ENCODE measurements at regions not wholly inside any gene's neighbourhood (a gene's known extent, or its start where the extent isn't known, plus 50 kb on each side); places are given as distances from the start of the nearest gene placed in this dataset.

DNA sequence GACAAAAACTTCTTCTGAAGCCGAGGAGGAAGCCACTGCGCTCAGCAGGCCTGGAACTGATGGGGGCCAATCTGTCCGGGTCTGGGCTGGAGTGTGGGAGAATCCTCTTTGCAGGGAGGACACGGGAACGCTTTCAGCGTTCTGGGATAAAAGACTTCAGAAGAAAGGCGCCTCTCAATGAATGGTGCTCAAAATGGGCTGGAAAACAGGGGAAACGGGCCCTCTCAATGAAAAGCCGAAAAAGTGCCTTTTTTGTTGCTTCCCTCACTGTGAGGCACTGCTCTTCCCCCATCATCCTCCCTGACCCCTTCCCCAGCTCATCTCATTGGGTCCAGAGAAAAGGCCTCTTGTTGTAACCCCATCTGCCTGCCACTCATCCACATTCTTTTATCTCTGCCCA, 119.5 kb upstream of the LRIG1 start:
- Histone ChIP-seq H3K9me3 (ENCODE audit: low read depth) (no peaks in the 10 kb centered on the region), H2AFZ (replicated peaks) (peak overlapping the region; percentile 83), H3K27ac (peak overlapping the region; percentile 94), H3K36me3 (no peaks in the 10 kb centered on the region), H3K4me2 (peak overlapping the region; percentile 64), H3K4me1 (peaks cover 34% of the 10 kb centered on the region), H4K20me1 (ENCODE audit: low read depth) (no peaks in the 10 kb centered on the region), H3K79me2 (ENCODE audit: low read depth) (no peaks in the 10 kb centered on the region), H3F3A (ENCODE audit: low read depth) (peaks cover 26% of the 10 kb centered on the region), H3K27me3 (no peaks in the 10 kb centered on the region), H3K4me3 (peak overlapping the region; percentile 2), H3K9ac (no peak overlapping the region)
- Mint-ChIP-seq H3K9me3 (peaks cover 3% of the 10 kb centered on the region), H3K4me3 (peak overlapping the region; percentile 52), H3K27ac (peak overlapping the region; percentile 96), H3K36me3 (no peaks in the 10 kb centered on the region), H3K27me3 (ENCODE audit: insufficient read depth, low read depth) (peaks cover 4% of the 10 kb centered on the region), H3K4me1 (peaks cover 38% of the 10 kb centered on the region)
- DNase-seq (ENCODE audit: low spot score): peak; percentile 59
- TF ChIP-seq, protein P1, sequence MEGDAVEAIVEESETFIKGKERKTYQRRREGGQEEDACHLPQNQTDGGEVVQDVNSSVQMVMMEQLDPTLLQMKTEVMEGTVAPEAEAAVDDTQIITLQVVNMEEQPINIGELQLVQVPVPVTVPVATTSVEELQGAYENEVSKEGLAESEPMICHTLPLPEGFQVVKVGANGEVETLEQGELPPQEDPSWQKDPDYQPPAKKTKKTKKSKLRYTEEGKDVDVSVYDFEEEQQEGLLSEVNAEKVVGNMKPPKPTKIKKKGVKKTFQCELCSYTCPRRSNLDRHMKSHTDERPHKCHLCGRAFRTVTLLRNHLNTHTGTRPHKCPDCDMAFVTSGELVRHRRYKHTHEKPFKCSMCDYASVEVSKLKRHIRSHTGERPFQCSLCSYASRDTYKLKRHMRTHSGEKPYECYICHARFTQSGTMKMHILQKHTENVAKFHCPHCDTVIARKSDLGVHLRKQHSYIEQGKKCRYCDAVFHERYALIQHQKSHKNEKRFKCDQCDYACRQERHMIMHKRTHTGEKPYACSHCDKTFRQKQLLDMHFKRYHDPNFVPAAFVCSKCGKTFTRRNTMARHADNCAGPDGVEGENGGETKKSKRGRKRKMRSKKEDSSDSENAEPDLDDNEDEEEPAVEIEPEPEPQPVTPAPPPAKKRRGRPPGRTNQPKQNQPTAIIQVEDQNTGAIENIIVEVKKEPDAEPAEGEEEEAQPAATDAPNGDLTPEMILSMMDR (IDR thresholded peaks at IDR 0.05): no peak
- TF ChIP-seq EZH2phosphoT487 (IDR thresholded peaks at IDR 0.05) (no peak), EZH2 (IDR thresholded peaks at IDR 0.05) (no peak)

DNA sequence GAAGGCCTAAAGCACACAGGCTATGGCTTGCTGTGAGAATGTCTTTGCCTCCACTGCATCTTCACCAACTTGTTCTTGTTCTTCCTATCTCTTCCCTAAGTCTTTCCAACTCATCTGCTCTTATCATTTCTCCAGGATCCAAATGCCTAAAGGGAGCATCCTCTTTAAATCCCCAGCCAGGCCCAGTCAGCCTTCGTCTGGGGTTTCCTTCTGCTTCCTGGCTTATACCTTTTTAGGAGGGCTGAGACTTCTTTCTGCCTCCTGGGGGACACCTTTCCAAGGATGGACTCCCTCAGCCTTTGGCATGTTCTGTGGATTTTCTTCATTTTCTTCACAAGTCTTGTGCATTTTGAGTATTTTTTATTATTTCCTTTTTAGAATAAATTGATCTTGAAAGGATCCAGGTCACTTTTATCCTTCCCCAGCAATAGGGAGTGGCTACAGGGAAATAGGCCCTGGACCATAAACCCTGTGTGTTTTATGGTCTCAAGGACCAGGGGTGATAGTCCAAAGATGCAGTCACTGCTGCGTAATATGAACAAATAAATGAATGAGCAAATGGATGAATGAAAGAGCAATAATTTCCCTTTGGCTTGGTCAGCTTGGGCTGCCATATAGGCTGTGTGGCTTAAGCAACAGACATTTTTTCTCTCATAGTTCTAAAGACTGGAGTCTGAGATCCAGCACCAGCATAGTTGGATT, 122.1 kb upstream of the LRIG1 start:
- Histone ChIP-seq H3K27ac (no peak overlapping the region), H3K4me2 (no peak overlapping the region), H3K36me3 (no peaks in the 10 kb centered on the region), H3K4me3 (no peak overlapping the region), H3F3A (ENCODE audit: low read depth) (peaks cover 26% of the 10 kb centered on the region), H4K20me1 (ENCODE audit: low read depth) (no peaks in the 10 kb centered on the region), H2AFZ (replicated peaks) (peak overlapping the region; percentile 79), H3K27me3 (no peaks in the 10 kb centered on the region), H3K9ac (no peak overlapping the region), H3K79me2 (ENCODE audit: low read depth) (no peaks in the 10 kb centered on the region), H3K4me1 (peaks cover 34% of the 10 kb centered on the region), H3K9me3 (ENCODE audit: low read depth) (no peaks in the 10 kb centered on the region)
- no peak overlapping the region for H3K4me3 Mint-ChIP-seq
- DNase-seq (ENCODE audit: low spot score): no peak
- peaks cover 42% of the 10 kb centered on the region for H3K4me1 Mint-ChIP-seq
- peaks cover 3% of the 10 kb centered on the region for H3K9me3 Mint-ChIP-seq
- H3K36me3 Mint-ChIP-seq: no peaks in the 10 kb centered on the region
- TF ChIP-seq EZH2phosphoT487 (IDR thresholded peaks at IDR 0.05) (no peak), EZH2 (IDR thresholded peaks at IDR 0.05) (no peak)
- TF ChIP-seq, protein P1 (IDR thresholded peaks at IDR 0.05): no peak
- H3K27me3 Mint-ChIP-seq (ENCODE audit: insufficient read depth, low read depth): peaks cover 6% of the 10 kb centered on the region
- peak overlapping the region; percentile 95 for H3K27ac Mint-ChIP-seq

DNA sequence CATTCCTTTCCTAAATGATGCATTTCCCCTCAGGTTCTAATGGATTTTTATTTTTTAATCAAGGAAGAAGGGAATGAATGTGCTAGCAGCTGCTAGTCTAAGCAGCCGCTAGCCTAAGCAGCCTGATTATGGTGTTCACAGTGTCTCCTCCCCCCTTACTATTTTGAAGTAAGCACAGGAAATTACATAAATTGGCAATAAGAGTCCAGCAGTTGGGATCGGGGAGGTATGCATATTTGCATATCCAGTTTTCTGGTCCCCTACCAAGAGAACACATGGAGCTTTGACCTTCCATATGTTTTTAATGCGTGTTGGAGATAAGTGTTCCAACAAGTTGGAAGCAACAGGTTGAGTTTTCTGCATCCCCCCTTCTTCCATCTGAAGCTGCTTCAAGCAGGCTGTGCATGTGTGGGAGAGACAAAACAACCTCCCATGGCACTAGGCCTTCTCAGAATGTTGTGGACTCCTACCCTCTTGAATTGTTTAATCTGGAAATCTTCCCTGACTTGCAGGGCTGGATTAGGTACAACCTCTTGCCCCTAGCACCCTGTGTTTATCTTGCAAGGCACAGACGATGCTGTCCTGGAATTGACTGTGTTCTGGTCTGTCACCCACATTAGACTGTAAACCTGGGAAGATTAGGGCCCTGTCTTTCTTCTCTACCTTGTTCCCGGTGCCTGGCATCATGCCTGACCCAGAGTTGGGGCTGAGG, 124.8 kb upstream of the LRIG1 start:
- H3K9me3 ChIP-seq (ENCODE audit: low read depth): no peaks in the 10 kb centered on the region
- peaks cover 23% of the 10 kb centered on the region for H3F3A ChIP-seq (ENCODE audit: low read depth)
- H3K4me1 Mint-ChIP-seq: peaks cover 48% of the 10 kb centered on the region
- H3K27me3 ChIP-seq: no peaks in the 10 kb centered on the region
- H3K27ac Mint-ChIP-seq: peak overlapping the region; percentile 72
- no peak overlapping the region for H3K4me3 ChIP-seq
- no peak for DNase-seq (ENCODE audit: low spot score)
- H2AFZ ChIP-seq (replicated peaks): peak overlapping the region; percentile 32
- no peak overlapping the region for H3K4me2 ChIP-seq
- no peaks in the 10 kb centered on the region for H3K36me3 ChIP-seq
- no peak overlapping the region for H3K27ac ChIP-seq
- no peak overlapping the region for H3K9ac ChIP-seq
- H3K4me3 Mint-ChIP-seq: no peak overlapping the region
- peaks cover 6% of the 10 kb centered on the region for H3K27me3 Mint-ChIP-seq (ENCODE audit: insufficient read depth, low read depth)
- H3K9me3 Mint-ChIP-seq: no peaks in the 10 kb centered on the region
- H3K79me2 ChIP-seq (ENCODE audit: low read depth): no peaks in the 10 kb centered on the region
- no peaks in the 10 kb centered on the region for H4K20me1 ChIP-seq (ENCODE audit: low read depth)
- peaks cover 36% of the 10 kb centered on the region for H3K4me1 ChIP-seq
- TF ChIP-seq EZH2phosphoT487 (IDR thresholded peaks at IDR 0.05): no peak
- TF ChIP-seq, protein P1 (IDR thresholded peaks at IDR 0.05): no peak
- TF ChIP-seq EZH2 (IDR thresholded peaks at IDR 0.05): no peak
- no peaks in the 10 kb centered on the region for H3K36me3 Mint-ChIP-seq

Data from neural progenitor cell (in vitro differentiated cells).